Smooth muscle cell (in vitro differentiated cells): ENCODE measurements at regions not wholly inside any gene's neighbourhood (a gene's known extent, or its start where the extent isn't known, plus 50 kb on each side); places are given as distances from the start of the nearest gene placed in this dataset.
"Not testable (repeated sequence)": the region's sequence is repeated elsewhere in the genome, so short reads cannot be mapped to it uniquely, and the experiment has no call there.

Source experiments
- DNase-seq: peaks from one replicate; lab custom pipeline; 2025; ENCODE audit not compliant: unreplicated experiment; lab: John Stamatoyannopoulos, UW
- H2AFZ ChIP-seq: fragments of 200-600 bp; sonication (generic); 2 replicates; pipeline ENCODE4 v1.6.0; 2016; ENCODE audit warnings: antibody characterized with exemption, low read depth, mild to moderate bottlenecking
- H3F3A ChIP-seq: fragments of 200-600 bp; sonication (generic); 2 replicates; pipeline ENCODE4 v1.6.0; 2017; ENCODE audit warnings: antibody characterized with exemption, low read depth
- H3K27ac ChIP-seq: fragments of 200-600 bp; sonication (generic); 2 replicates; pipeline ENCODE4 v1.5.1; 2016; ENCODE audit warnings: low read depth, mild to moderate bottlenecking
- H3K27me3 ChIP-seq: fragments of 200-600 bp; sonication (generic); 2 replicates; pipeline ENCODE4 v1.6.1; 2016; ENCODE audit warnings: low read depth, mild to moderate bottlenecking
- H3K36me3 ChIP-seq: fragments of 200-600 bp; sonication (generic); 2 replicates; pipeline ENCODE4 v1.5.1; 2016; ENCODE audit warnings: low read depth
- H3K4me1 ChIP-seq: fragments of 200-600 bp; sonication (generic); 2 replicates; pipeline ENCODE4 v1.5.1; 2016; ENCODE audit warnings: low read depth
- H3K4me2 ChIP-seq: fragments of 200-600 bp; sonication (generic); 2 replicates; pipeline ENCODE4 v1.6.0; 2016; ENCODE audit warnings: mild to moderate bottlenecking
- H3K4me3 ChIP-seq: fragments of 200-600 bp; sonication (generic); 2 replicates; pipeline ENCODE4 v1.5.1; 2016; ENCODE audit warnings: mild to moderate bottlenecking
- H3K79me2 ChIP-seq: fragments of 200-600 bp; sonication (generic); 2 replicates; pipeline ENCODE4 v1.6.0; 2016; ENCODE audit warnings: low read depth, mild to moderate bottlenecking
- H3K9ac ChIP-seq: fragments of 200-600 bp; sonication (generic); 2 replicates; pipeline ENCODE4 v1.6.0; 2016; ENCODE audit warnings: low read depth
- H3K9me3 ChIP-seq: fragments of 200-600 bp; sonication (generic); replicated peaks from 2 replicates; pipeline ENCODE4 v1.5.1; 2016; ENCODE audit warnings: low read depth
- H4K20me1 ChIP-seq: fragments of 200-600 bp; sonication (generic); 2 replicates; pipeline ENCODE4 v1.6.0; 2016; ENCODE audit warnings: low read depth
- CTCF ChIP-seq: fragments of 200-600 bp; sonication (generic); IDR thresholded peaks from 2 replicates; pipeline ENCODE4 v1.5.1; 2017; ENCODE audit warnings: borderline replicate concordance, mild to moderate bottlenecking, antibody characterized with exemption; ENCODE audit not compliant: insufficient read depth, poor library complexity, severe bottlenecking
- WGBS: methylation state at CpG from one replicate; pipeline ENCODE4 v1.1.7; 2016; ENCODE audit warnings: low lambda C conversion rate; 5-methylcytosine and 5-hydroxymethylcytosine counted together

- Histone ChIP-seq H3K9me3 (no peaks in the 10 kb centered on the region), H3K36me3 (no peaks in the 10 kb centered on the region), H3K79me2 (no peaks in the 10 kb centered on the region), H2AFZ (peak overlapping the region; percentile 88), H3K27me3 (no peaks in the 10 kb centered on the region), H3F3A (no peaks in the 10 kb centered on the region), H3K9ac (no peak overlapping the region), H3K4me3 (no peak overlapping the region), H3K4me1 (no peaks in the 10 kb centered on the region), H4K20me1 (no peaks in the 10 kb centered on the region), H3K4me2 (peak overlapping the region; percentile 61), H3K27ac (peak overlapping the region; percentile 13)
- 55% methylated on average over 7 of the region's 7 CpGs for WGBS
- no peak for TF ChIP-seq CTCF
- no peak for DNase-seq
These were observed 132.4 kb upstream of the LPP start for GRCh38 chr3:188021502-188022040.

GRCh38 chr3:188022902-188023301, 131.1 kb upstream of the LPP start:
- WGBS = 100% methylated on average over 4 of the region's 4 CpGs
- not testable (repeated sequence) for H4K20me1 ChIP-seq, H3K9me3 ChIP-seq, H3K4me1 ChIP-seq, DNase-seq, H3K27ac ChIP-seq, H3K27me3 ChIP-seq, H2AFZ ChIP-seq, H3K36me3 ChIP-seq, H3K9ac ChIP-seq, H3K4me3 ChIP-seq, H3K4me2 ChIP-seq, H3F3A ChIP-seq, H3K79me2 ChIP-seq

GRCh38 chr3:188025555-188025954, 128.4 kb upstream of the LPP start:
- Histone ChIP-seq H3K79me2 (no peaks in the 10 kb centered on the region), H3K27ac (no peak overlapping the region), H3F3A (no peaks in the 10 kb centered on the region), H3K27me3 (no peaks in the 10 kb centered on the region), H3K4me3 (no peak overlapping the region), H3K4me2 (no peak overlapping the region), H3K4me1 (no peaks in the 10 kb centered on the region), H2AFZ (no peak overlapping the region), H3K9ac (no peak overlapping the region), H4K20me1 (no peaks in the 10 kb centered on the region), H3K36me3 (no peaks in the 10 kb centered on the region), H3K9me3 (no peaks in the 10 kb centered on the region)
- WGBS = 94% methylated on average over 6 of the region's 6 CpGs
- TF ChIP-seq CTCF = no peak
- DNase-seq = no peak

- no peaks in the 10 kb centered on the region for H3K27me3 ChIP-seq
- no peak for DNase-seq
- no peak overlapping the region for H2AFZ ChIP-seq
- H3K36me3 ChIP-seq = no peaks in the 10 kb centered on the region
- H3K4me1 ChIP-seq = no peaks in the 10 kb centered on the region
- TF ChIP-seq CTCF = no peak
- no peak overlapping the region for H3K27ac ChIP-seq
- H3K4me3 ChIP-seq = no peak overlapping the region
- 95% methylated on average over 3 of the region's 3 CpGs for WGBS
- no peaks in the 10 kb centered on the region for H3F3A ChIP-seq
- no peaks in the 10 kb centered on the region for H3K79me2 ChIP-seq
- H4K20me1 ChIP-seq = no peaks in the 10 kb centered on the region
- H3K9ac ChIP-seq = no peak overlapping the region
- no peaks in the 10 kb centered on the region for H3K9me3 ChIP-seq
- H3K4me2 ChIP-seq = no peak overlapping the region
These were observed 127.6 kb upstream of the LPP start for GRCh38 chr3:188026191-188026968.
